K562 (cell line): ENCODE measurements at regions not wholly inside any gene's neighbourhood (a gene's known extent, or its start where the extent isn't known, plus 50 kb on each side); places are given as distances from the start of the nearest gene placed in this dataset.

Experiments
- ATAC-seq: fragments of 200-7000 bp; cut with Tn5 transposase; 3 replicates; pipeline ENCODE4 v1.9.1; 2020; ENCODE audit warnings: moderate library complexity
- BruUV-seq: library from RNA; stranded (reverse); fragments of 400-500 nt; replicated peaks from 2 replicates; lab custom pipeline; 2021; lab: Mats Ljungman, UMichigan
- CTCF ChIA-PET: fragments of 300-600 bp; formaldehyde crosslinking; extraction: SDS; loops from one replicate; lab custom pipeline; 2021; ENCODE audit warnings: low intra/inter-chr PET ratio; lab: Yijun Ruan, JAX
- POLR2A ChIA-PET: fragments of 300-600, 350-650 bp; sonication (Branson Sonifier 250); formaldehyde crosslinking; extraction: SDS; loops from one replicate; lab custom pipeline; 2021; ENCODE audit warnings: antibody characterized with exemption, inconsistent platforms; lab: Yijun Ruan, JAX
- DNase-seq, 4 experiments: peaks; one replicate each; pipeline versions ENCODE4 v3.0.0 to v3.0.0-alpha.2; 2011 to 2018; ENCODE audit warnings: low spot score in 3 of 4, mixed read lengths in 3 of 4; ENCODE audit errors: extremely low read depth in 1 of 4
- FAIRE-seq: peaks from 2 replicates; lab custom pipeline; 2011; peaks lifted over from hg19 to GRCh38; lab: Jason Lieb, UNC
- H2AFZ ChIP-seq: 2 replicates; pipeline ENCODE4 v1.6.0; 2011; ENCODE audit warnings: low read depth, low read length, control low read depth, inconsistent platforms
- H3K27ac ChIP-seq: fragments of 200-600 bp; 3 replicates; pipeline ENCODE4 v1.8.0; 2011; ENCODE audit warnings: low read depth, mild to moderate bottlenecking, control low read depth, inconsistent platforms, low read length, moderate library complexity, mixed read lengths; ENCODE audit errors: extremely low read depth
- H3K27me3 ChIP-seq, 2 experiments: fragments of 300-600 bp in 1 of 2; 2 replicates in 1 of 2; 3 replicates in 1 of 2; pipeline versions ENCODE4 v1.6.0 to v1.8.0; 2011; ENCODE audit warnings: inconsistent platforms in 2 of 2, low read length in 2 of 2, mild to moderate bottlenecking in 1 of 2, mixed read lengths in 1 of 2, moderate library complexity in 1 of 2; ENCODE audit not compliant: control insufficient read depth in 2 of 2, insufficient read depth in 2 of 2
- H3K36me3 ChIP-seq: fragments of 300-600 bp; 3 replicates; pipeline ENCODE4 v1.8.0; 2011; ENCODE audit warnings: mild to moderate bottlenecking, low read length, inconsistent platforms; ENCODE audit not compliant: control insufficient read depth, insufficient read depth
- H3K4me1 ChIP-seq, 2 experiments: fragments of 200-600 bp in 1 of 2; replicated peaks in 1 of 2; 2 replicates in 1 of 2; 3 replicates in 1 of 2; pipeline versions ENCODE4 v1.5.1 to v1.8.0; 2011; ENCODE audit warnings: inconsistent platforms in 2 of 2, low read length in 2 of 2, mild to moderate bottlenecking in 1 of 2, mixed read lengths in 1 of 2, moderate library complexity in 1 of 2; ENCODE audit not compliant: control insufficient read depth in 2 of 2, insufficient read depth in 2 of 2
- H3K4me2 ChIP-seq: 2 replicates; pipeline ENCODE4 v1.6.1; 2011; ENCODE audit warnings: low read length, control low read depth, inconsistent platforms, mixed read lengths; ENCODE audit not compliant: insufficient read depth
- H3K4me3 ChIP-seq: fragments of 200-600 bp; sonication (generic), shearing (Covaris generic); 2 replicates; pipeline ENCODE4 v1.5.1; 2016; ENCODE audit warnings: control low read depth, inconsistent platforms
- H3K79me2 ChIP-seq: fragments of 200-600 bp; 3 replicates; pipeline ENCODE4 v1.8.0; 2011; ENCODE audit warnings: low read length, inconsistent platforms; ENCODE audit not compliant: control insufficient read depth, insufficient read depth
- H3K9ac ChIP-seq, 2 experiments: 2 replicates each; pipeline versions ENCODE4 v1.6.0 to v1.6.1; 2011; ENCODE audit warnings: low read depth in 2 of 2, low read length in 2 of 2, control low read depth in 1 of 2, inconsistent platforms in 1 of 2, mild to moderate bottlenecking in 1 of 2, mixed read lengths in 1 of 2; ENCODE audit not compliant: insufficient read depth in 1 of 2
- H3K9me1 ChIP-seq: one replicate; pipeline ENCODE4 v1.6.0; 2011; ENCODE audit warnings: inconsistent platforms, mild to moderate bottlenecking, low read length, moderate library complexity; ENCODE audit not compliant: control insufficient read depth, insufficient read depth
- H3K9me3 ChIP-seq: replicated peaks from 2 replicates; pipeline ENCODE4 v1.5.1; 2011; ENCODE audit warnings: low read depth, low read length, inconsistent platforms; ENCODE audit not compliant: control insufficient read depth, insufficient read depth
- H4K20me1 ChIP-seq: replicated peaks from 2 replicates; pipeline ENCODE4 v1.6.1; 2011; ENCODE audit warnings: low read length, inconsistent platforms, mixed read lengths; ENCODE audit not compliant: control insufficient read depth, insufficient read depth
- ADNP ChIP-seq: fragments of 200-800 bp; sonication (Bioruptor generic); IDR thresholded peaks from 2 replicates; pipeline ENCODE4 v1.6.1; 2016; ENCODE audit warnings: missing genetic modification characterization, missing compliant biosample characterization
- POLR2AphosphoS2 ChIP-seq: IDR thresholded peaks from 2 replicates; pipeline ENCODE4 v1.6.1; 2012; ENCODE audit warnings: low read length, improper control_type of control experiment
- PTRF ChIP-seq: fragments of 450-650 bp; IDR thresholded peaks from 2 replicates; pipeline ENCODE4 v1.6.1; 2016; ENCODE audit warnings: mild to moderate bottlenecking, missing genetic modification characterization, missing compliant biosample characterization
- RFX7 ChIP-seq: fragments of 250-450 bp; sonication (Bioruptor Pico); IDR thresholded peaks from 2 replicates; pipeline ENCODE4 v1.5.1; 2021; ENCODE audit warnings: mild to moderate bottlenecking
- ZBTB1 ChIP-seq: sonication (generic); formaldehyde crosslinking; IDR thresholded peaks from 2 replicates; pipeline ENCODE4 v1.8.1; 2023; ENCODE audit warnings: missing genetic modification reagents, low read depth, mild to moderate bottlenecking, borderline replicate concordance
- WGBS: fragments of 100-300 bp; shearing (Covaris generic); methylation state at CpG from one replicate; pipeline ENCODE4 v1.1.6; 2016; ENCODE audit warnings: low coverage, mixed read lengths; ENCODE audit not compliant: insufficient coverage; ENCODE audit errors: missing lambda C conversion rate; 5-methylcytosine and 5-hydroxymethylcytosine counted together
- in situ Hi-C: fragments of 300-500 bp; cut with MboI; formaldehyde crosslinking; loops from 4 replicates; pipeline ENCODE4 v1.15.0; 2018; ENCODE audit warnings: inconsistent platforms, mixed read lengths
- intact Hi-C: fragments of 100-400 bp; cut with micrococcal nuclease; formaldehyde crosslinking; loops from 2 replicates; pipeline ENCODE4 v1.14.2; 2022
- TF ChIP-seq, protein P1 (sequence below): IDR thresholded peaks from 2 replicates; pipeline ENCODE4 v1.6.1; 2011; ENCODE audit not compliant: insufficient read length; ENCODE audit errors: extremely low read depth
- TF ChIP-seq, protein P2 (sequence below): sonication (generic); IDR thresholded peaks from 2 replicates; pipeline ENCODE4 v1.6.1; 2016
- TF ChIP-seq, protein P3 (sequence below): fragments of 200-400 bp; formaldehyde crosslinking; IDR thresholded peaks from 2 replicates; pipeline ENCODE4 v1.6.1; 2017; ENCODE audit warnings: mild to moderate bottlenecking, low read depth, low read length, moderate library complexity
- TF ChIP-seq, protein P4 (sequence below), 2 experiments: fragments of 200-800 bp in 1 of 2; sonication (Bioruptor generic) in 1 of 2; sonication (generic) in 1 of 2; formaldehyde crosslinking in 1 of 2; IDR thresholded peaks in 1 of 2; conservative IDR thresholded peaks in 1 of 2; 2 replicates each; pipeline versions ENCODE4 v1.5.0 to v1.6.1; 2016 to 2020; ENCODE audit warnings: missing compliant biosample characterization in 1 of 2, missing genetic modification characterization in 1 of 2, missing genetic modification reagents in 1 of 2
- TF ChIP-seq, protein P5 (sequence below): IDR thresholded peaks from 2 replicates; pipeline ENCODE4 v1.6.1; 2012; ENCODE audit warnings: low read depth, low read length, improper control_type of control experiment, borderline replicate concordance
- TF ChIP-seq, protein P6 (sequence below): fragments of 250-450 bp; sonication (Bioruptor Pico); IDR thresholded peaks from 2 replicates; pipeline ENCODE4 v1.4.0; 2020; ENCODE audit warnings: mild to moderate bottlenecking, moderate library complexity

DNA sequence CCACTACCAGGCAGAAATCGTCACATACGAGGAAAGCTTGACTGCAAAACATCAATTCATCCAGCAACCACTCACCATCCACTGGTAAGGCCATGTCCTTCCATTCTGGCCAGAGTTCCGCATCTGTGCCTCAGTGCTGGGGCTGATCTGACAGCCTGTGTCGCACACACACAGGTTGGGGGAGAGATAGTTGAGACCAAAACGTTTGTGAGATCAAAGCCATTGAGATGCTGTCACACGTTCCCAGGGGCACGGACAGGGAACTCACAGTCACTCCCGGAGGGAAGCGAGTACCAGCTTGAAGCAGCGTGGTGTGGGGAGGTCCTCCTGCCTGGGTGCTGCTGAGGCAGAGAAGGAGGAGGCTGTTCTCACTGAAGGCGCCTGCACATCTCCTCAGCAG is 458.5 kb upstream of the SALL3 start:
- Histone ChIP-seq H3K79me2 (no peaks in the 10 kb centered on the region), H3K4me1 (no peaks in the 10 kb centered on the region), H3K36me3 (no peaks in the 10 kb centered on the region), H3K9ac (no peak overlapping the region), H4K20me1 (no peaks in the 10 kb centered on the region), H3K4me2 (no peak overlapping the region), H3K9me3 (no peaks in the 10 kb centered on the region), H3K27ac (no peak overlapping the region), H3K27me3 (peaks cover 0 to 37% of the 10 kb centered on the region in 2 experiments; a peak in 4 of 5 replicates), H2AFZ (no peak overlapping the region), H3K9me1 (no peaks in the 10 kb centered on the region), H3K4me3 (no peak overlapping the region)
- 1% methylated on average over 10 of the region's 11 CpGs for WGBS
- POLR2A ChIA-PET, result no interaction called here
- intact Hi-C loops (no loop called here), in situ Hi-C loops (no loop called here)
- ATAC-seq (no peak), DNase-seq (no peak), FAIRE-seq (no peak)
- CTCF ChIA-PET, result no interaction called here
- no TSS peak for BruUV-seq
- TF ChIP-seq PTRF (tag), result no peak
- no peak for TF ChIP-seq ZBTB1 (CRISPR knock-in tag)
- TF ChIP-seq, protein P1, sequence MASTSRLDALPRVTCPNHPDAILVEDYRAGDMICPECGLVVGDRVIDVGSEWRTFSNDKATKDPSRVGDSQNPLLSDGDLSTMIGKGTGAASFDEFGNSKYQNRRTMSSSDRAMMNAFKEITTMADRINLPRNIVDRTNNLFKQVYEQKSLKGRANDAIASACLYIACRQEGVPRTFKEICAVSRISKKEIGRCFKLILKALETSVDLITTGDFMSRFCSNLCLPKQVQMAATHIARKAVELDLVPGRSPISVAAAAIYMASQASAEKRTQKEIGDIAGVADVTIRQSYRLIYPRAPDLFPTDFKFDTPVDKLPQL, result no peak
- TF ChIP-seq, protein P2, sequence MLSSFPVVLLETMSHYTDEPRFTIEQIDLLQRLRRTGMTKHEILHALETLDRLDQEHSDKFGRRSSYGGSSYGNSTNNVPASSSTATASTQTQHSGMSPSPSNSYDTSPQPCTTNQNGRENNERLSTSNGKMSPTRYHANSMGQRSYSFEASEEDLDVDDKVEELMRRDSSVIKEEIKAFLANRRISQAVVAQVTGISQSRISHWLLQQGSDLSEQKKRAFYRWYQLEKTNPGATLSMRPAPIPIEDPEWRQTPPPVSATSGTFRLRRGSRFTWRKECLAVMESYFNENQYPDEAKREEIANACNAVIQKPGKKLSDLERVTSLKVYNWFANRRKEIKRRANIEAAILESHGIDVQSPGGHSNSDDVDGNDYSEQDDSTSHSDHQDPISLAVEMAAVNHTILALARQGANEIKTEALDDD, result no peak
- TF ChIP-seq, protein P3, sequence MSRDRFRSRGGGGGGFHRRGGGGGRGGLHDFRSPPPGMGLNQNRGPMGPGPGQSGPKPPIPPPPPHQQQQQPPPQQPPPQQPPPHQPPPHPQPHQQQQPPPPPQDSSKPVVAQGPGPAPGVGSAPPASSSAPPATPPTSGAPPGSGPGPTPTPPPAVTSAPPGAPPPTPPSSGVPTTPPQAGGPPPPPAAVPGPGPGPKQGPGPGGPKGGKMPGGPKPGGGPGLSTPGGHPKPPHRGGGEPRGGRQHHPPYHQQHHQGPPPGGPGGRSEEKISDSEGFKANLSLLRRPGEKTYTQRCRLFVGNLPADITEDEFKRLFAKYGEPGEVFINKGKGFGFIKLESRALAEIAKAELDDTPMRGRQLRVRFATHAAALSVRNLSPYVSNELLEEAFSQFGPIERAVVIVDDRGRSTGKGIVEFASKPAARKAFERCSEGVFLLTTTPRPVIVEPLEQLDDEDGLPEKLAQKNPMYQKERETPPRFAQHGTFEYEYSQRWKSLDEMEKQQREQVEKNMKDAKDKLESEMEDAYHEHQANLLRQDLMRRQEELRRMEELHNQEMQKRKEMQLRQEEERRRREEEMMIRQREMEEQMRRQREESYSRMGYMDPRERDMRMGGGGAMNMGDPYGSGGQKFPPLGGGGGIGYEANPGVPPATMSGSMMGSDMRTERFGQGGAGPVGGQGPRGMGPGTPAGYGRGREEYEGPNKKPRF, result no peak
- TF ChIP-seq, protein P4, sequence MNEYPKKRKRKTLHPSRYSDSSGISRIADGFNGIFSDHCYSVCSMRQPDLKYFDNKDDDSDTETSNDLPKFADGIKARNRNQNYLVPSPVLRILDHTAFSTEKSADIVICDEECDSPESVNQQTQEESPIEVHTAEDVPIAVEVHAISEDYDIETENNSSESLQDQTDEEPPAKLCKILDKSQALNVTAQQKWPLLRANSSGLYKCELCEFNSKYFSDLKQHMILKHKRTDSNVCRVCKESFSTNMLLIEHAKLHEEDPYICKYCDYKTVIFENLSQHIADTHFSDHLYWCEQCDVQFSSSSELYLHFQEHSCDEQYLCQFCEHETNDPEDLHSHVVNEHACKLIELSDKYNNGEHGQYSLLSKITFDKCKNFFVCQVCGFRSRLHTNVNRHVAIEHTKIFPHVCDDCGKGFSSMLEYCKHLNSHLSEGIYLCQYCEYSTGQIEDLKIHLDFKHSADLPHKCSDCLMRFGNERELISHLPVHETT (CRISPR knock-in tag; conservative IDR thresholded peaks at IDR 0.05 in 1 of 2, IDR thresholded peaks at IDR 0.05 in 1 of 2), result no peak
- no peak for TF ChIP-seq POLR2AphosphoS2
- TF ChIP-seq RFX7 (CRISPR knock-in tag), result no peak
- TF ChIP-seq, protein P5, sequence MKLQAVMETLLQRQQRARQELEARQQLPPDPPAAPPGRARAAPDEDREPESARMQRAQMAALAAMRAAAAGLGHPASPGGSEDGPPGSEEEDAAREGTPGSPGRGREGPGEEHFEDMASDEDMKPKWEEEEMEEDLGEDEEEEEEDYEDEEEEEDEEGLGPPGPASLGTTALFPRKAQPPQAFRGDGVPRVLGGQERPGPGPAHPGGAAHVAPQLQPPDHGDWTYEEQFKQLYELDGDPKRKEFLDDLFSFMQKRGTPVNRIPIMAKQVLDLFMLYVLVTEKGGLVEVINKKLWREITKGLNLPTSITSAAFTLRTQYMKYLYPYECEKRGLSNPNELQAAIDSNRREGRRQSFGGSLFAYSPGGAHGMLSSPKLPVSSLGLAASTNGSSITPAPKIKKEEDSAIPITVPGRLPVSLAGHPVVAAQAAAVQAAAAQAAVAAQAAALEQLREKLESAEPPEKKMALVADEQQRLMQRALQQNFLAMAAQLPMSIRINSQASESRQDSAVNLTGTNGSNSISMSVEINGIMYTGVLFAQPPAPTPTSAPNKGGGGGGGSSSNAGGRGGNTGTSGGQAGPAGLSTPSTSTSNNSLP, result no peak
- TF ChIP-seq, protein P6, sequence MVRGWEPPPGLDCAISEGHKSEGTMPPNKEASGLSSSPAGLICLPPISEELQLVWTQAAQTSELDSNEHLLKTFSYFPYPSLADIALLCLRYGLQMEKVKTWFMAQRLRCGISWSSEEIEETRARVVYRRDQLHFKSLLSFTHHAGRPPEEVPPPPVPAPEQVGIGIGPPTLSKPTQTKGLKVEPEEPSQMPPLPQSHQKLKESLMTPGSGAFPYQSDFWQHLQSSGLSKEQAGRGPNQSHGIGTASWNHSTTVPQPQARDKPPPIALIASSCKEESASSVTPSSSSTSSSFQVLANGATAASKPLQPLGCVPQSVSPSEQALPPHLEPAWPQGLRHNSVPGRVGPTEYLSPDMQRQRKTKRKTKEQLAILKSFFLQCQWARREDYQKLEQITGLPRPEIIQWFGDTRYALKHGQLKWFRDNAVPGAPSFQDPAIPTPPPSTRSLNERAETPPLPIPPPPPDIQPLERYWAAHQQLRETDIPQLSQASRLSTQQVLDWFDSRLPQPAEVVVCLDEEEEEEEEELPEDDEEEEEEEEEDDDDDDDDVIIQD (CRISPR knock-in tag), result no peak
- TF ChIP-seq ADNP (tag), result no peak
